PC-3 (cell line): ENCODE measurements at regions not wholly inside any gene's neighbourhood (a gene's known extent, or its start where the extent isn't known, plus 50 kb on each side); places are given as distances from the start of the nearest gene placed in this dataset.

Source experiments
- EZH2 ChIP-seq: fragments of 300-600 bp; sonication (generic); IDR thresholded peaks from one replicate; pipeline ENCODE4 v1.6.1; 2017; ENCODE audit warnings: antibody characterized with exemption, mild to moderate bottlenecking, low read length; ENCODE audit not compliant: unreplicated experiment
- EZH2phosphoT487 ChIP-seq: fragments of 300-600 bp; sonication (generic); IDR thresholded peaks from 2 replicates; pipeline ENCODE4 v1.6.1; 2018; ENCODE audit warnings: mild to moderate bottlenecking, antibody characterized with exemption, low read length, borderline replicate concordance
- TF ChIP-seq, protein P1 (sequence below): fragments of 300-600 bp; sonication (generic); conservative IDR thresholded peaks from 2 replicates; pipeline ENCODE4 v1.5.1; 2017; ENCODE audit warnings: antibody characterized with exemption, low read depth, mild to moderate bottlenecking, low read length

DNA sequence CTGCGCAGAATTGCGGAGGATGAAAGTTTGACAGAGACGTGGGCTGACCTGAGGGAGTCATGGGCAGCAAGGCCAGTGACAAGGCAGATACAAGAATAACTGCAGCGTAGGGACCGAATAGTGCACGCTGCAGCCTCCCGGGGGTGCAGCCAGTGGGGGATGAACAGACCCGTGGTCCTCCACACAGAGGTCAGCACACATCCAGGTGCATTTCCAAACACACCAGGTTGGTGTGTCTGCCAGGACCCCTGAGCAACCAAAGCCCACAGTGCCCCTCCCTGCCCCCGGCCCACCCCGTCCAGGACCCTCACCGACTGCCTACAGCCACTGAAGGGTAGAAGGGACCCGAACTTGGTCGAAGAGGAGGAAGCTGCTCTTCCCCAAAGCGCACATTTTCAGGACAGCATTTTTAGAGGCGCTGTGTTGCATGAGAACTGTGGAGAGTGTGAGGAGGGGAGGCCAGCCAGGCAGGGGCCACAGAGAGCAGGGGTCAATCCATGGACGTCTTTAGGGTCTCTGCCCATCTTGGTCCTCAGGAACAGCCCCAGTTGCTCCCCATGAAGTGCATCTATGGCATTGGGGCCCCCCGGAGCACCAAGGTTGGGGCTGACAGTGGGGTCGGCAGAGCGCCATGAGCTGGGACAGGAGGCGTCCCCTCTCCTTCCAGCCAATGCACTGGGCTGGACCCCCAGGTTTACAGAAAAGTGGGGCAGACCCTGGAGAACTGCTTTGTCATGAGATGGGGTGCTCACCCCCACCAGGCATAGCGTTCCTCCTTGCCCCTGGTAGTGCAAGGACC lies 157.8 kb upstream of the AFDN start:
- TF ChIP-seq, protein P1, sequence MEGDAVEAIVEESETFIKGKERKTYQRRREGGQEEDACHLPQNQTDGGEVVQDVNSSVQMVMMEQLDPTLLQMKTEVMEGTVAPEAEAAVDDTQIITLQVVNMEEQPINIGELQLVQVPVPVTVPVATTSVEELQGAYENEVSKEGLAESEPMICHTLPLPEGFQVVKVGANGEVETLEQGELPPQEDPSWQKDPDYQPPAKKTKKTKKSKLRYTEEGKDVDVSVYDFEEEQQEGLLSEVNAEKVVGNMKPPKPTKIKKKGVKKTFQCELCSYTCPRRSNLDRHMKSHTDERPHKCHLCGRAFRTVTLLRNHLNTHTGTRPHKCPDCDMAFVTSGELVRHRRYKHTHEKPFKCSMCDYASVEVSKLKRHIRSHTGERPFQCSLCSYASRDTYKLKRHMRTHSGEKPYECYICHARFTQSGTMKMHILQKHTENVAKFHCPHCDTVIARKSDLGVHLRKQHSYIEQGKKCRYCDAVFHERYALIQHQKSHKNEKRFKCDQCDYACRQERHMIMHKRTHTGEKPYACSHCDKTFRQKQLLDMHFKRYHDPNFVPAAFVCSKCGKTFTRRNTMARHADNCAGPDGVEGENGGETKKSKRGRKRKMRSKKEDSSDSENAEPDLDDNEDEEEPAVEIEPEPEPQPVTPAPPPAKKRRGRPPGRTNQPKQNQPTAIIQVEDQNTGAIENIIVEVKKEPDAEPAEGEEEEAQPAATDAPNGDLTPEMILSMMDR: no peak
- TF ChIP-seq EZH2phosphoT487 (no peak), EZH2 (no peak)
